ENCODE measurements at regions not wholly inside any gene's neighbourhood (a gene's known extent, or its start where the extent isn't known, plus 50 kb on each side); places are given as distances from the start of the nearest gene placed in this dataset.

- no peak for DNase-seq (ENCODE audit: low read depth in 2 of 3, low spot score in 2 of 3)
These were observed 480.3 kb downstream of the DSC3 start for GRCh38 chr18:30562231-30562630.

GRCh38 chr18:30556112-30556511, 486.4 kb downstream of the DSC3 start:
- DNase-seq (ENCODE audit: low read depth in 2 of 3, low spot score in 2 of 3) = no peak

GRCh38 chr18:30545393-30545792, 497.1 kb downstream of the DSC3 start:
- DNase-seq (ENCODE audit: low read depth in 2 of 3, low spot score in 2 of 3) = no peak

GRCh38 chr18:30544141-30544540, 498.4 kb downstream of the DSC3 start:
- DNase-seq (ENCODE audit: low read depth in 2 of 3, low spot score in 2 of 3) = no peak

GRCh38 chr18:30533716-30534115, 508.8 kb downstream of the DSC3 start:
- DNase-seq (ENCODE audit: low read depth in 2 of 3, low spot score in 2 of 3) = no peak

GRCh38 chr18:30527917-30528316, 514.6 kb downstream of the DSC3 start:
- no peak for DNase-seq (ENCODE audit: low read depth in 2 of 3, low spot score in 2 of 3)

- no peak for DNase-seq (ENCODE audit: low read depth in 2 of 3, low spot score in 2 of 3)
These were observed 515.3 kb downstream of the DSC3 start for GRCh38 chr18:30527226-30527625.

GRCh38 chr18:30522288-30522929, 520.1 kb downstream of the DSC3 start:
- no peak for DNase-seq (ENCODE audit: low read depth in 2 of 3, low spot score in 2 of 3)

- DNase-seq (ENCODE audit: low read depth in 2 of 3, low spot score in 2 of 3) = no peak
These were observed 528.5 kb downstream of the DSC3 start for GRCh38 chr18:30514059-30514458.

GRCh38 chr18:30512872-30513271, 529.7 kb downstream of the DSC3 start:
- no peak for DNase-seq (ENCODE audit: low read depth in 2 of 3, low spot score in 2 of 3)

GRCh38 chr18:30510882-30511281, 531.7 kb downstream of the DSC3 start:
- no peak for DNase-seq (ENCODE audit: low read depth in 2 of 3, low spot score in 2 of 3)

GRCh38 chr18:30501594-30501993, 540.9 kb downstream of the DSC3 start:
- DNase-seq (ENCODE audit: low read depth in 2 of 3, low spot score in 2 of 3) = no peak

- DNase-seq (ENCODE audit: low read depth in 2 of 3, low spot score in 2 of 3) = no peak
These were observed 542.1 kb downstream of the DSC3 start for GRCh38 chr18:30500240-30500945.

- DNase-seq (ENCODE audit: low read depth in 2 of 3, low spot score in 2 of 3) = no peak
These were observed 542.8 kb downstream of the DSC3 start for GRCh38 chr18:30499721-30500120.

GRCh38 chr18:30492552-30493129, 549.9 kb downstream of the DSC3 start:
- no peak for DNase-seq (ENCODE audit: low read depth in 2 of 3, low spot score in 2 of 3)

- no peak for DNase-seq (ENCODE audit: low read depth in 2 of 3, low spot score in 2 of 3)
These were observed 550.6 kb downstream of the DSC3 start for GRCh38 chr18:30491815-30492551.

GRCh38 chr18:30489890-30490643, 552.5 kb downstream of the DSC3 start:
- no peak for DNase-seq (ENCODE audit: low read depth in 2 of 3, low spot score in 2 of 3)

GRCh38 chr18:30487962-30488361, 554.6 kb downstream of the DSC3 start:
- DNase-seq (ENCODE audit: low read depth in 2 of 3, low spot score in 2 of 3) = no peak

GRCh38 chr18:30486856-30487255, 555.7 kb downstream of the DSC3 start:
- no peak for DNase-seq (ENCODE audit: low read depth in 2 of 3, low spot score in 2 of 3)

- no peak for DNase-seq (ENCODE audit: low read depth in 2 of 3, low spot score in 2 of 3)
These were observed 557.5 kb downstream of the DSC3 start for GRCh38 chr18:30485078-30485477.

GRCh38 chr18:30481871-30482270, 560.7 kb downstream of the DSC3 start:
- DNase-seq (ENCODE audit: low read depth in 2 of 3, low spot score in 2 of 3) = no peak

Data from hematopoietic multipotent progenitor cell (in vitro differentiated cells).